NCI-H748 (cell line): ENCODE measurements at regions not wholly inside any gene's neighbourhood (a gene's known extent, or its start where the extent isn't known, plus 50 kb on each side); places are given as distances from the start of the nearest gene placed in this dataset.

Experiments used
- DNase-seq: peaks from one replicate; lab custom pipeline; 2025; ENCODE audit not compliant: unreplicated experiment; lab: John Stamatoyannopoulos, UW

DNA sequence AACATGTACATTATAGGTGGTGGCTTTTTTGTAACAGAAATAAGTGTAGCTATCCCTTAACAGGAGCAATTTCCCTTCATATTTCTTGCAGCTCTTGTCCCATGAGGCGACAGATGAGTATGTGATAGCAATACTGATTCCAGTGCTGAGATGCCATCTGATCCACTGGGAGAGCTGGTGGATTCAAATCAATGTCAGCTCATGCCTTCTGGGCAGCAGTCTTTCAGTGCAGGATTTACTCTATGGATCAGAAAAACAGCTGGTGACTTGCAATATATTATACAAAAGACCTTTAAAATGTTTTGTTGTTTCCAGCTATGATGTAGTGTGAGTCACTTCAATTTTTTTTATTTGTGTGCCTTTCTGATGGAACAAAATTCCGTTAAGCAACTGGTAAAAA, 259.9 kb upstream of the SASH1 start:
- no peak for DNase-seq

DNA sequence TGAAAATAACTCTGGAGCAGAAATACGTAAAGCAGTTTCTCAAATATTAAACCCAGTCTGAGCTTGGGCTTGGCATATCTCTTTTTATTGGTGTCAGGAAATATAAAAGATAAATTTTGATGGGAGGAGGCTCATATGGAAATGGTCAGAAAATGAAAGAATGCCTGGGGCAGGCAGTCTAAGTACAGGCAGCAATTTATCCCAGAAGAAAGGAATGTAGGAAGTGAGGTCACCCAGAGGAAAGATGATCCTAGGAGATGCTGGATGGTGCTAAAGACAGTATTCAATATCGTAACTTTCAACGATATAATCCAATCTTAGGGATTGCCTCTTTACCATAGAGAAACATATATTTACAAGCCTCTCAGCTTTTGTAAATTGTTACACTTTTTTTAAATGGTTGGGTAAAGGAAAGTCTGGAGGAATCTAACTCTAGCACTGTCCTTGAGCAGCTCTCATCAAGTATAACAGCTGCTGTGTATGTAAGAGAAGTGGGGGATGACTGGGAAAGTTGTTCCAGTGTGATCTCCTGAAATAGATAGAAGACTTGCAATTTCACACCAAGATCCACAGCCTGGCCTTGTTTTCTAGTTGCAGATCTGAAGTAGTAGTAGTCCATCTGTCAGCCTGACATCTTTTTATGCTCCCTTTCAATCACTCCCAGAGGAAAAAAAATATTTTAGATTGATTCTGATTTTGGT, 256.9 kb upstream of the SASH1 start:
- no peak for DNase-seq

DNA sequence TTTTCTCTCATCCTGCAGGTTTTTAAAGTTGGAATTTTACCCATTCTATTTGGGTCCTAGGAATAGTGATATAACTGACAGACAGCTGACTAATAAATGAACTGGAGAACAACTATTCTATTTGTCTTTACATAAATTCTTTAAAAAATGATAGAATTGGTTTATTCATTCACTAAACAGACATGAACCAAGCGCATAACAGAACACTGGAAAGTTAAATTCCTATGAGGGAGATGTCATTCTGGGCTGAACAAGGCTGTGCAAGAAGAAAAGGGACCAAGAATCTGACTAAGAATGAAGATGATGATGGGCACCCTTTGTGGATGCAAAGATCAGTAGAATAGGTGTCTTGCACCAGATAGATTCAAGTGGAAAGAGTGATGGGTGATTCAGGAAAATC, 256.3 kb upstream of the SASH1 start:
- DNase-seq: no peak

DNA sequence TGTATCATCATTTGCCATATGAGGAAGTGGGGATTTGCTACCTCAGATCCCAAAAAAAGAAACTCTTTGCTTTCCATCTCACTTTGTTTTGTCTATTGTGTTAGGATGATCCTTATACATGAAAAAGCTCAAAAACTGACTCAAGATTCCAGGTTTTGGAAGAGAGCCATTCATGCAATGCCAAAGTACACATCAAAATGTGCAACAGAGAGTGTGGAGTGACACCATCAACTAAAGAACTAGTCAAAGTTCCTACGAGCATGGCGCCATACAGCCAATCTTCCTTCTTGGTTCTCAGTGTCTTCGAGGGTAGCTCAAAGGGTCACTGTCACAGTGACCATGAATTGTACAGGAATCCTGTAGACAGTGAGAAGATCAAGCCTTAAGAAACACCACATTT, 255.8 kb upstream of the SASH1 start:
- DNase-seq: no peak

DNA sequence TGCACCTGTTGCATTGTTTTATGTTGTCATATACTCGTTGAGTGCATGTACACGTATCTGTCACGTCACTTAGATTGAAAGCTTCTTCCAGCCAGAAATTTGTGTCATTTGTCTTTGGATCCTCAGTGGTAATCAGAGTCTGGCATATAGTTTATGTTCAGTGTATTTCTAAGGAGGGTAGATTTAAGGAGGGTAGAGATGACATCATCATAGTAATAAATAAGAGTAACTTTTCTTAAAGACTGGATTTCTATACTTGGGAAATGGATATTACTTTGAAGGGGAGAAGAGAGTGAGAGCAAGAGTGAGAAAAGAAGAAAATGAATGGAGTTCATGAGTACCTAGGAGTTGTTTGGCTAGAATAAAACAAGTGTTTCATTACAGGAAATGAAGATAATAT, 255.0 kb upstream of the SASH1 start:
- DNase-seq: no peak

DNA sequence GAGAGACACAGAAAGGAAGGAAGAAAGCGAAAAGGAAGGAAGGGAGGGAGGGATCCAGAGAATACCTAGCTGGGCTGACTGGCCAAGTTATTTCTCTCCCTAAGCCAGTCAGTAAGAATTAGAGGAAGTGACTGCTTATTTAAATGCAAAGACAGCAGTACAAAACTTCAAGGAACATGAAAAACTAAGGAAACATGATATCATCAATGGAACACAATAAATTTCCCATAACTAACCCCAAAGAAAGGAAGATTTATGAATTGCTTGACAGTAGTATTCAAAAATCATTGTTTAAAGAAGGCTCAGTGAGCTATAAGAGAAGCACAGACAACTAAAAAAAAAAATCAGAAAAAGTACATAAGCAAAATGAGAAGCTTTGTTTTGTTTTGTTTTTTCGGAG, 252.3 kb upstream of the SASH1 start:
- DNase-seq: no peak

DNA sequence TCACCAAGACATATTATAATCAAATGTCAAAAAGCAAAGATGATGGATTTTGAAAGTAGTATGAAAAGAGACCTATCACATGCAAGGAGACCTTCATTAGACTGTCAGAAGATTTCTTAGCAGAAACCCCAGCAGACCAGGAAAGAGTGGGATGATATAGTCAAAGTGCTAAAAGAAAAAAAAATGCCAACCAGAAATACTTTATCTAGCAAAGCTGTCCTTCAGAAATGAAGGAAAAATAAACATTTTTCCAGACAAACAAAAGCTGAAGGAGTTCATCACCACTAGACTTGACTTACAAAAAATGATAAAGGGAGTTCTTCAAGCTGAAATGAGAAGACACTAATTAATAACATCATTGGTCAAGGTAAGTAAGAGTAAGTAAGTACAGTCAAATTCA, 251.2 kb upstream of the SASH1 start:
- DNase-seq: no peak

DNA sequence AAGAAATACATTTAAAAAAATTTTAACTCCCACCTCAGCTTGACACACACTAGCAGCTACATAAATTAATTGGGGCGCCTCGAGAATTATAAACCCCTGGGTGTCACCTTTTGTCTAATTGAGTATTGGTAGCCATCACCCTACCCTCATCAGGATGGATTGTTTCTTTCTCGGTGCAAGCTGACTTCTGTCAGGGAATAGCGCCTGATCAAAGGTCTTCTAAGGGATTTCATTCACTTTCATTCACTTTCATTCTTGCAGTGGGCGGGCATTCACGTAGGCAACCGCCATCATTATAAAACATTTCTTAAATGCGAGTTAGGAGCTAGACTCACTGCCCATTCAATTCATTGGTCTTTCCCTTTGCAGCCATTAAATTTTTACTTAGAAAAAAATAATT, 239.2 kb upstream of the SASH1 start:
- DNase-seq: no peak

DNA sequence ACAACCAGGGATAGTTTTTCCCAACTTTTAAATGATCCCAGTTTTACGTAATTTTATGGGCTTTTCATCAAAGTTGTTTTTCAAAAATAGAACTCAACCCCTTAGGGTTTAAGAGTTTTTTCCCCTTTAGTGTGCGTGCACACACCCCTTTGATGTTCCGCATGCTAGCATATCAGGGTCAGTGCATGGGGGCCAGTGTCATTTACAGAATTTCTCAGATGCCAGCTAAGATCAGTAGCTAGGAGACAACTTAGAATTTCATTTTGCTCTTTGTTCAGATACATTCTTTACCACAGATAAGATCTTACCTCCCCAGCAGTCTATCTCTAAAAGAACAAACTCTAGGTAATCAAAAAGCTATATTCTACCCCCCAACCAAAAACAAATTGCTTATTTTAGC, 238.5 kb upstream of the SASH1 start:
- DNase-seq: no peak

DNA sequence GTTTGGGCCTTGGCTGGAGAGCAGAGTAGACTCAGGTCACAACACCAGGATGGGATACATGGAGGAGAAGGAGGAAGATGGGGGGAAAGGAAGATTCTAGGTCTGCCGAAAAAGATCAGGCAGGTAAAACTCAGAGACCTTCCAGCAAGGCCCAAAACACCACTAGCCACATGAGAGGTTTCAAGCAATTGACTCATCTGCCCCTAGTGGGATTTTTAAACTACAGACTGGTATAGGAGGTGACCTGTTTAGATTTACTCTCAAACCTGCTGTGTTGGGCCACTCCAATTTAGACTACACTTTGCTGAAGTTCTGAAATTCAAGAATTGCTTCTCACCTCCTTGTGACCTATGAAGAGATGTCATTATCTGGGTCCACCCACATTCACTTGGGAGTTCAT, 236.9 kb upstream of the SASH1 start:
- no peak for DNase-seq

DNA sequence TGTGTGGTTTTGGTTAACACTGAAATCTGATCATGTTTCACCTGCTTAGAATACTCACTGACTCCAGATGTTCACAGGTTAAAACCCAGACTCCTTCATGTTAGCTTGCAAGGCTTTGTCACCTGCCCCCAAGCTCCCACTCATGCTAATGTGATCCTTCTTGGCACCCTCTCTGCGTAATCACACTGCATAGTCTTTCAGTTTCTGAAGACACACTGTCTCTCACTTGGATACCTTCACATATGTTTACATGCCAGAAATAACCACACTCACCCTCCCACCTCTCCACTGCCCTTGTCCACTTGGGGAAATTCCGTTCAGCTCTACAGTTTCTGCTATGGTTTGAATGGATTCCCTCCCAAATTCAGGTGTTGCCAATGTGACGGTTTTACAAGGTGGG, 234.7 kb upstream of the SASH1 start:
- no peak for DNase-seq

DNA sequence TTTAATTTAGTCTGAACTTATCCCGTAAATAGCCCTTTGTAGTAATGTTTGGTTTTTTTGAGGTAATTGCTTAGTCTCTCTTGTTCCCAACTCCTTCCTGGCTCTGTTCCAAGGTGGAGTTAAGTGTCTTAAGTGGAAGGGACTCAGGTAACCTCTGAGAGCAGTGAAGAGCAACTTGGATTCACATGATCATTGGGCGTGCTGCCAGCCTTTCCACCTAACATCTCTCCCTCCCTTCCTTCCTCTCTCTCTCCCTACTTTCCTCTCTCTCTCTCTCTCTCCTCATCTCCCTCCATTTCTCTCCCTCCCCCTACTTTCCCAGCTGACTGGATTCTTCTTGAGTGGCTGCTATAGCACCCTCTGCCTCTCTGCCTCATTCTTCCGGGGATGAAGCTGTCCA, 232.9 kb upstream of the SASH1 start:
- peak; percentile 88 for DNase-seq

DNA sequence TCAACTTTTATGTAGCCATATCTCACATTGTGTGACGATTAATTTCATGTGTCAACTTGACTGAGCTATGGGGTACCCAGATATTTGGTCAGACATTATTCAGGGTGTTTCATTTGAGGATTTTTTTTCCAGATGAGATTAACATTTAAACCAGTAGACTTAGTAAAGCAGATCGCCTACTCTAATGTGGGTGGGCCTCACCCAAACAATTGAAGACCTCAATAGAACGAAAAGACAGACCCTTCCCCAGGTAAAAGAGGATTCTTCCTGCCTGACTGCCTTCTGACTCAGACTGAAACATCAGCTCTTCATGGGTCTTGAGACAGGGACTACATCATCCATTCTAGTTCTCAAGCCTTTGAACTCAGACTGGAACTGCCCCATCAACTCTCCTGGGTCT, 231.7 kb upstream of the SASH1 start:
- DNase-seq: no peak

DNA sequence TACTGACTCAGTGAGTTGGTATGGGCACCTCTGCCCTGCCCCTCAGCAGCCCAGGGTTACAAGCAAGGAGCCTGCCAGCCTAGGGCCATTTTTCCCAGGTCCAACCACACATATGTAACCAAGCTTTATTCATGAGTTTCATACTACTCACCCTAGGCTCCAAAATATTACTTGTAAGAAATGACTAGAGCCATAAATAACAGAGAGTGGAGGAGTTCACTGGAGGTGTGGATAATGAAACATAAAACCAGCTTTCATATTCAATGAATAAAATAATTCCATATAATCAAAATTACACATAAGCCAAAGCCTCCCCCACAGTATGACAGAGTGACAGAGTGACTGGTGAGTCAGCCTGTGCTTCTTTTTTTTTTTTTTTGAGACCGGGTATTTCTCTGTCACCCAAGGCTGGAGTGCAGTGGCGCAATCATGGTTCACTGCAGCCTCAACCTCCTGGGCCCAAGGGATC, 229.8 kb upstream of the SASH1 start:
- no peak for DNase-seq

DNA sequence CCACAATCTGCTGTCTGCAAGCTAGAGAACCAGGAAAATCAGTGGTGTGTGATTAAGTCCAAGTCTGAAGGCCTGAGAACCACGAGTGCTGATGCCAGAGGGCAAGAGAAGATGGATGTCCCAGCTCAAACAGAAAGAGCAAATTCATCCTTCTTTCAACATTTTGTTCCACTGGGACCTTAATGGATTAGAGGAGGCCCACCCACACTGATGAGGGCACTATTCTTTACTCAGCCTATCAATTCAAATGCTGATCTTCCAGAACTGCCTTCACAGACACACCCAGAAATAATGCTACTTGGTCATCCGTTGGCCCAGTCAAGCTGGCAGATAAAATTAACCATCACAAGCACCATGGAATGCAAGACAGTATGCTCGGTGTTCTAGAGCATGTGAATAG, 226.6 kb upstream of the SASH1 start:
- no peak for DNase-seq

DNA sequence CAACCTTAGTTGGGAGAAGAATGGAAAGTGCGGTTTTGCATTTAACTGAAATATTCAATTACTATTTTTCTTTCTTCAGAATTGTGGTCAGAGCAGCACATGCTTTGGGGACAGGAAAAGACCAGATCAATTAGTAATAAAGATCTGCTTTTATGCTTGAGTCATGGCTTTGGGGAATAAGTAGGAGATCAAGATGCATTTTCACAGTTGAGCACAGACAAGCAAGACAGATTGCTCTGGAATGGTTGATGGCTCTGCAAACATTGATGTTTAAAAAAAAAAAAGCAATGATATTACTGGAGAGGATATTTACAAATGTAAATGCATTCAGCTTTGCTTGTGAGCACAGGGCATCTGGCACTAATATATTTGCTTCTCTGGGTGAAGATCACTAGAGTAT, 224.4 kb upstream of the SASH1 start:
- DNase-seq: peak; percentile 14

DNA sequence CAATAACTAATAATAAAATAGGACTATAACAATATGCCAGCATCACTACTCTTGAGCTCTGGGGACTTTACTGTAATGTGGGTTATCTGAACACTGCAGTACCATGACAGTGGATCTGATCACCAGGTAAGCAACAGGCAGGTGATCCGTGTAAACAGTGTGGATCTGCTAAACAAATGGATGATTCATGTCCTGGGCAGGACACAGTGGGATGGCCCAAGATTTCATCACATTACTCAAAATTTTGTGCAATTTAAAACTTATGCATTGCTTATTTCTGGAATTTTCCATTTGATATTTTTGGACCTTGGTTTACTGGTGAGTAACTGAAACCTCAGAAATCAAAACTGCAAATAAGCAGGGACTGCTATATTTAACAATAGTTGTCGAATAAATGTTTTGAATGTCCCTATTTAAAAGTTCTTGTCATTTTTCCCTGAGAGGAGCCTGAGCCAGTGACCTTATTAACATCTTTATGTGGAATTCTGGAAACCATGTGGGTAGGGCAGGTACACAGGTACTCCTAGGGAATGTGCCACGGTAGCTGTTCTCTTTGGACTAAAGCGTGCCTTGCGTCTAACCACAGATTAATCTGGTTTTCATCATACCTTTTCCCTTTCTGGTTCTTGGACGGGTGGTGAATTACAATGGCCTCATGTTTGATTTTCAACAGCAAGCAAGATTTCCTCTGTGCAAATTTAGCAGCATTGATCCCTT, 214.5 kb upstream of the SASH1 start:
- DNase-seq: no peak

DNA sequence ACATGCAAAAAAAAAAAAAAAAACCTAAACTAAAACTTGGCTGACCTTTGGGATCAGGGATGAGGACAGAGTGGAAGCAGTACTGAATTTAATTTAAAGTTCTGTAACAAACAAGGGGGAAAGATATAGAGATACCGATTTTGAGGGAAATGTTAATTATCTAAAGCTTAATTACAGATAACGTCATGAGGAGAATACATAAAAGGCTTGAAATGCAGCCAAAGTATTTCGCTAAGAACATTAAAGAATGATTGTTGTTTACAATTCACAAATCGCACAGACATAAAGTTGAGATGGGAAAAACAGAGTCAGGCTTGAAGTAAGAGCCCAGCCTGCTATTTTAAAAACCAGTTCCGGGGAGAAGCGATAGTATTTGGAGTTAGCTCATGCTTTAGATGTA, 208.0 kb upstream of the SASH1 start:
- DNase-seq: peak; percentile 32

DNA sequence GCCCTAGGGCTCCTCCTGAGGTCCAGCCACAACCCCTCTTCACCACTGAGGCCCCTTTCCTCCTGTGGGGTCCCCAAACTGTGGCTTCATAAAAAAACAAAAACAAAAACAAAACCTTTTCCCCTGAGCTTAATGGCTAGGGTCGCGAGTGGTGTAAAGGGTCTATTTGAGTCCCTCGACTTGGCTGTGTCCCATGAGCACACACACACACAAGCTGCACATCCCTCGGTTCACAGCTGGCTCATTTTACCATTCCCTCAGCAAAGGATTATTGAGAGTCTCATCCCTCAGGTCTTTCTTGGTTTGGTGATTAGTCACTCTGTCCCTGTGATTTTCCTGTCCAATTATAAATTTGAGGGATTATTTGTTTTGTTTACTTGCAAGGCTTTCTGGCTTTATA, 206.1 kb upstream of the SASH1 start:
- DNase-seq: no peak

DNA sequence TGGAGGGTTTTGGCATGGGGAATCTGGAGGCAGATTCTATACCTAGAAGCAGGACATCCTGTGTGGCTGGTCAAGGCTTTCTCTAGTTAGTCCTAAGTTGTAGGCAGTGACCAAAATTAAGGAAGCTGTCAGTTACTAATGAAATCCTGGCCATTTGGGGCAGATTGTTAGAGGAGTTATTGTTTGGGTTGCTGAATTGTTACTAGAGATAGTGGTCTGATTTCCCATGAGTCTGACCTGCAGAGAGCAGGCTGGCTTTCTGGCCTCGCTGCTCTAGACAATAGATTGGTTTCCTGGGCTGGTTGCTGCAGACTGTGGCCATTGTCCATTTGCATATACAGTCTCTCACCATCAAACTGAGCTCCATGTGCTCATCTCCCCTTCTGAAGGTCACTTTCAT, 205.0 kb upstream of the SASH1 start:
- DNase-seq: no peak

DNA sequence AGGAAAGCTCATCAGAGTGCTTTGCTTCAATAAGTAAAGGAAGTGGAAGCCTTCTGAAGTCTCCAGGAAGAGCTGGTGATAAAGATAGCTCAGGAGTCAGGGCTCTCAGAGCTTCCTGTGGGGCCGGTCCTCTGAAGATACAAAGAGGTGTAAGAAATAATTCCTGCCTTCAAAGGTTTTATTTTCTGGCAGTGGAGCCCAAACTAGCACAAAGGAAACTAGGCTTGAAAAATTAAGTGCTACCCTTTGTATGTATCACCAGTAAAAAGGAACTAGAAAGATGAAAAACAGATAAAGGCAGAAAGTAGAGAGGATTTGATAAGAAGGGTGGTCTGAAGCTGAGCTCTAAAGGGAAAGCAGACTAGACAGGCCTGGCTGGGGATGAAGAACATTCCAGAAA, 204.1 kb upstream of the SASH1 start:
- no peak for DNase-seq

DNA sequence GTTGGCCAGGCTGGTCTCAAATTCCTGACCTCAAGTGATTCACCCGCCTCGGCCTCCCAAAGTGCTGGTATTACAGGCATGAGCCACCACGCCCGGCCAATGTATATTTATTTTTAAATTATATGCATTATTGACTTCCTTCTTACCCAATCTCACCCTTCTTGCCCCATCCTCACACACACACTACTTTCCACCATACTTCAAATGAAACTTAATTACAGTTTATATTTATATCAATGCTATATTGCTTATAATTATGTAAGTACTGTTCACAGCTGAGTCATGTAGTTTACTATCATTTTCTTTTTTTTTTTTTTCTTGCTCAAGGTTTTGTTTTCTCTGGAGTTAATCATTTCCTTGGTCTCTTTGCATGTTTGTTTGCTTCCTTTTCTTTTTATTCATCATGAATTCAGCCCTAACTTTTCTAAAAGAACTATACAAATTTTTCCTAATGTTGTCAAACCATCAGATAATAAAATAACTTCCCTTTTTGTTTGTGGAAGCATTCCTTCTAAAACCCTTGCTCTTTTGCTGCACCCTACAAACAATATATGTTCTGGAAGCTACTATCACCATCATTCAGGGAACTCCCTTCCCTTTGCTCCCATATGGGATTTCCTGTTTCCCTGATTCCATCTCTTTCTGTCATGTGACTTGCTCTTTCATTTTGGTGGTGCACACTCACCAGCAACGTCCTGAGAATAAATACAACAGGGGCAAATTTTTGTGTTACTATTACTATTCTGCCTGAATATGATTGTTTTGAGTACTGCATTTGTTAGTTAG, 201.7 kb upstream of the SASH1 start:
- no peak for DNase-seq
